Liver (tissue), 2 donors: ENCODE measurements at regions not wholly inside any gene's neighbourhood (a gene's known extent, or its start where the extent isn't known, plus 50 kb on each side); places are given as distances from the start of the nearest gene placed in this dataset.

Experiments used
- ATF3 ChIP-seq: IDR thresholded peaks from 2 replicates; pipeline ENCODE4 v1.6.1; 2016; ENCODE audit warnings: antibody characterized with exemption
- FOXA1 ChIP-seq: IDR thresholded peaks from 2 replicates; pipeline ENCODE4 v1.6.1; 2016; ENCODE audit warnings: antibody characterized with exemption
- JUND ChIP-seq, 2 donors: IDR thresholded peaks; 2 replicates each; pipeline ENCODE4 v1.6.1; 2016; ENCODE audit warnings: antibody characterized with exemption in 2 of 2
- SP1 ChIP-seq: IDR thresholded peaks from 2 replicates; pipeline ENCODE4 v1.6.1; 2018; ENCODE audit warnings: antibody characterized with exemption, mild to moderate bottlenecking
- donor health status: healthy.

DNA sequence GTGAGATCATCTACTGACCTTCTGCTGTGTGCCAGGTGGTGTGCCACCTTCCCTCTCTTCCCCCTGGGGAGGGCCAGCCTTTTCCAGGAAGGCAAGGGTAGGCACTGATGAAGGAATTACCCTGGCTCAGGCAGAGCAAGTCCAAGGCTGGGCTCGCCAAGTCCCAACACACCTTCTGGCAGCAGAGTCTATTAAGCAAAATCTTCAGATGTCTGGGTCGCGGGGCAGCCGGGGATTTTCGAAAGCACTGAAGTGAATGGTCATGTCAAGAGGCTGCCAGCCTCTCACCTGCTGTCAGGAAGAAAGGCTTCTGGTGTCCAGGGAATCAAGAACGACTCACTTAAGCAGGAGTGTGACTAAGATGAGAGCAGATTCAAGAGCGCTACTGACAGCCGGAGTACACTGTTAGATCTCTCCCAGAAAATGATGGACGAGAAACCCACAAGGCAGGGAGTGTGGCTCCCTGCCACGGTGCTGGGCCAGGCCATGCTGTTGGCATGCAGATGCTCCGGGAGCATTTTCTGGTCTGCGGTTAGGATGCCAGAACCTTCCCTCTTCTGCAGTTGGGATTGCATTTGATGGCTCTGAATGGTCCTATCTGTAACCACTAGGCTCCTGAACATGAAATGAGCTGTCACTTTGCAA is 479.8 kb downstream of the SHQ1 start:
- TF ChIP-seq SP1: no peak
- no peak for TF ChIP-seq ATF3
- no peak for TF ChIP-seq JUND (IDR thresholded peaks at IDR 0.05)
- no peak for TF ChIP-seq FOXA1
